Esophagus squamous epithelium (tissue), 5 donors: ENCODE measurements at regions not wholly inside any gene's neighbourhood (a gene's known extent, or its start where the extent isn't known, plus 50 kb on each side); places are given as distances from the start of the nearest gene placed in this dataset.

ENCODE experiments used
- DNase-seq: peaks from one replicate; lab custom pipeline; 2025; lab: John Stamatoyannopoulos, UW
- H3K27ac ChIP-seq, 4 donors: fragments of 200-600 bp; sonication (generic); one replicate each; pipeline ENCODE4 v1.5.1; 2016 to 2019; ENCODE audit warnings: mild to moderate bottlenecking in 1 of 4
- H3K27me3 ChIP-seq, 4 donors: fragments of 200-600 bp; sonication (generic); 1 replicate in 3 of 4; 2 replicates in 1 of 4; pipeline versions ENCODE4 v1.5.1 to v1.6.0; 2017 to 2021; ENCODE audit warnings: antibody characterized with exemption in 1 of 4
- H3K36me3 ChIP-seq, 3 donors: fragments of 200-600 bp; sonication (generic); one replicate each; pipeline ENCODE4 v1.5.1; 2016 to 2019
- H3K4me1 ChIP-seq, 3 donors: fragments of 200-600 bp; sonication (generic); one replicate each; pipeline ENCODE4 v1.5.1; 2017 to 2019
- H3K4me3 ChIP-seq, 4 donors: fragments of 200-600 bp; sonication (generic); 1 replicate in 3 of 4; 2 replicates in 1 of 4; pipeline ENCODE4 v1.5.1; 2016 to 2019; ENCODE audit warnings: mild to moderate bottlenecking in 2 of 4, moderate library complexity in 1 of 4
- H3K9me3 ChIP-seq, 3 donors: fragments of 200-600 bp; sonication (generic); one replicate each; pipeline ENCODE4 v1.5.1; 2016 to 2019
- CTCF ChIP-seq, 6 experiments: fragments of 450-650 bp in 4 of 6; fragments of 200-600 bp in 2 of 6; sonication (generic) in 2 of 6; IDR thresholded peaks; one replicate each; pipeline ENCODE4 v1.5.1; 2016 to 2019; ENCODE audit warnings: antibody characterized with exemption in 6 of 6, mild to moderate bottlenecking in 4 of 6, moderate library complexity in 4 of 6
- POLR2A ChIP-seq, 4 donors: fragments of 450-650 bp; IDR thresholded peaks; one replicate each; pipeline ENCODE4 v1.6.1; 2017; ENCODE audit warnings: antibody characterized with exemption in 4 of 4, mild to moderate bottlenecking in 4 of 4, moderate library complexity in 3 of 4
- WGBS, 2 donors: methylation state at CpG; one replicate each; pipeline ENCODE4 v1.1.5; 2018; 5-methylcytosine and 5-hydroxymethylcytosine counted together
- intact Hi-C: fragments of 100-400 bp; cut with DNase I; formaldehyde crosslinking; loops from one replicate; pipeline ENCODE4 v1.15.0; 2022
- donor health status: DM: yes; HTN: yes; CAD: no.

- WGBS, 2 donors: 63 to 78% methylated on average over 3 of the region's 3 CpGs
- no peak for DNase-seq
These were observed 103.4 kb upstream of the MDFIC start for GRCh38 chr7:114818501-114818900.

GRCh38 chr7:114819616-114820362 is 102.1 kb upstream of the MDFIC start:
- Histone ChIP-seq H3K36me3 (no peaks in the 10 kb centered on the region), H3K4me3 (no peak overlapping the region), H3K4me1 (peaks cover 0 to 26% (median 13%) of the 10 kb centered on the region in 3 donors), H3K27ac (peak overlapping the region in 3 of 4 donors; percentile 9 to 55 (median 51)), H3K9me3 (no peaks in the 10 kb centered on the region), H3K27me3 (no peaks in the 10 kb centered on the region)
- TF ChIP-seq POLR2A (IDR thresholded peaks at IDR 0.05) (no peak), CTCF (IDR thresholded peaks at IDR 0.05) (no peak)
- intact Hi-C loops: no loop called here
- 26 to 51% methylated on average over 3 of the region's 3 CpGs for WGBS, 2 donors
- DNase-seq: no peak

More at GRCh38 chr7:114818501-114818900, 103.4 kb upstream of the MDFIC start:
- no peaks in the 10 kb centered on the region for H3K36me3 ChIP-seq
- H3K9me3 ChIP-seq: no peaks in the 10 kb centered on the region
- H3K4me1 ChIP-seq: peaks cover 0 to 26% (median 13%) of the 10 kb centered on the region in 3 donors
- H3K4me3 ChIP-seq: no peak overlapping the region
- no peak overlapping the region for H3K27ac ChIP-seq
- intact Hi-C loops: no loop called here
- TF ChIP-seq POLR2A (IDR thresholded peaks at IDR 0.05) (no peak), CTCF (IDR thresholded peaks at IDR 0.05) (no peak)
- H3K27me3 ChIP-seq: no peaks in the 10 kb centered on the region

GRCh38 chr7:114821030-114821900 is 100.6 kb upstream of the MDFIC start:
- peaks cover 0 to 5% (median 0%) of the 10 kb centered on the region in 3 donors for H3K9me3 ChIP-seq
- no peak for DNase-seq
- peaks cover 0 to 26% (median 13%) of the 10 kb centered on the region in 3 donors for H3K4me1 ChIP-seq
- H3K4me3 ChIP-seq: no peak overlapping the region
- 68 to 73% methylated on average over 6 of the region's 6 CpGs for WGBS, 2 donors
- no peaks in the 10 kb centered on the region for H3K36me3 ChIP-seq
- TF ChIP-seq POLR2A (IDR thresholded peaks at IDR 0.05): no peak
- no peak for TF ChIP-seq CTCF (IDR thresholded peaks at IDR 0.05)
- intact Hi-C loops: no loop called here
- no peaks in the 10 kb centered on the region for H3K27me3 ChIP-seq
- H3K27ac ChIP-seq: no peak overlapping the region

GRCh38 chr7:114822131-114822530 is 99.8 kb upstream of the MDFIC start:
- no peak for TF ChIP-seq POLR2A (IDR thresholded peaks at IDR 0.05)
- no peak for TF ChIP-seq CTCF (IDR thresholded peaks at IDR 0.05)
- Histone ChIP-seq H3K27me3 (no peaks in the 10 kb centered on the region), H3K4me1 (peaks cover 0 to 26% (median 13%) of the 10 kb centered on the region in 3 donors), H3K36me3 (no peaks in the 10 kb centered on the region), H3K9me3 (peaks cover 0 to 5% (median 4%) of the 10 kb centered on the region in 3 donors), H3K4me3 (no peak overlapping the region), H3K27ac (no peak overlapping the region)
- intact Hi-C loops: no loop called here
- DNase-seq: no peak
- WGBS, 2 donors: 89% methylated on average over 1 of the region's 1 CpG

GRCh38 chr7:114822844-114823243 is 99.0 kb upstream of the MDFIC start:
- intact Hi-C loops: no loop called here
- DNase-seq: no peak
- peaks cover 0 to 5% (median 4%) of the 10 kb centered on the region in 3 donors for H3K9me3 ChIP-seq
- no peak overlapping the region for H3K27ac ChIP-seq
- 46 to 50% methylated on average over 2 of the region's 2 CpGs for WGBS, 2 donors
- TF ChIP-seq POLR2A (IDR thresholded peaks at IDR 0.05): no peak
- TF ChIP-seq CTCF (IDR thresholded peaks at IDR 0.05): no peak
- H3K27me3 ChIP-seq: no peaks in the 10 kb centered on the region
- H3K4me1 ChIP-seq: peaks cover 0 to 26% (median 13%) of the 10 kb centered on the region in 3 donors
- H3K4me3 ChIP-seq: no peak overlapping the region
- no peaks in the 10 kb centered on the region for H3K36me3 ChIP-seq
